ENCODE measurements at regions not wholly inside any gene's neighbourhood (a gene's known extent, or its start where the extent isn't known, plus 50 kb on each side); places are given as distances from the start of the nearest gene placed in this dataset.

DNA sequence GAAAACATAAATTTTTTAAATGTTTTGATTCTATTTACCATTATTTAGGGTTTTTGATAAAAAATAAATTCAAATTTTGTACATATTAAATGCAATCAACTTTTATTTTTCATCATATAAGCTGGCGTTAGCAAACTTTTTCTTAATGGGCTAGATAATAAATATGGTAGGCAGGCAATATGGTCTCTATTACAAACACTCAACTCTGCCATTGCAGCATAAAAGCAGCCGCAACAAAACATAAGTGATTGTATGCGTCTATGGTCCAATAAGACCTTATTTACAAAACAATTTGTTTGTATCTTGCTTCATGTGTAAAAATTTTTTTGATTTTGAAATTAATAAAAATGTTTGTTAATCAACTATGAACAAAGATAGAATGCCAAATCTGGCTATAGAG lies 116.8 kb upstream of the GLI2 start:
- DNase-seq = no peak

DNA sequence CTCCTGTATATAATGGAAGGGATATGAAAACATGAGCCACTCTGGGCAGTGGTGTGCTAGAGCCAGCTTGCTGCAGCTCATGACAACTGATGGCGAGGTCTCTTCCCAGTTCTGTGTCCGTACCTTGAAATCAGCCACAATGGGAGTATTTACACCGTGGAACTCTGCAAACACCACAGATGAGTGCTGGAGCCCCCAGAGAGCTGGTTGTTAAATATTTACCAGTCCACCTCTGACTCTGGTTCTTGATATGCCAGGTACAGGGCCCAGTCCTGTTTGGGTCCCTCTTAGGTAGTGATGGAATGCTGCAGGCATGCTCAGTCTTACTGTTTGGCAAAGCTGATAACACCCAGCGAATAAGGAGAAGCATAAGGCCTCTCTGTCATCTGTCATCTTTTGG lies 116.1 kb upstream of the GLI2 start:
- no peak for DNase-seq

DNA sequence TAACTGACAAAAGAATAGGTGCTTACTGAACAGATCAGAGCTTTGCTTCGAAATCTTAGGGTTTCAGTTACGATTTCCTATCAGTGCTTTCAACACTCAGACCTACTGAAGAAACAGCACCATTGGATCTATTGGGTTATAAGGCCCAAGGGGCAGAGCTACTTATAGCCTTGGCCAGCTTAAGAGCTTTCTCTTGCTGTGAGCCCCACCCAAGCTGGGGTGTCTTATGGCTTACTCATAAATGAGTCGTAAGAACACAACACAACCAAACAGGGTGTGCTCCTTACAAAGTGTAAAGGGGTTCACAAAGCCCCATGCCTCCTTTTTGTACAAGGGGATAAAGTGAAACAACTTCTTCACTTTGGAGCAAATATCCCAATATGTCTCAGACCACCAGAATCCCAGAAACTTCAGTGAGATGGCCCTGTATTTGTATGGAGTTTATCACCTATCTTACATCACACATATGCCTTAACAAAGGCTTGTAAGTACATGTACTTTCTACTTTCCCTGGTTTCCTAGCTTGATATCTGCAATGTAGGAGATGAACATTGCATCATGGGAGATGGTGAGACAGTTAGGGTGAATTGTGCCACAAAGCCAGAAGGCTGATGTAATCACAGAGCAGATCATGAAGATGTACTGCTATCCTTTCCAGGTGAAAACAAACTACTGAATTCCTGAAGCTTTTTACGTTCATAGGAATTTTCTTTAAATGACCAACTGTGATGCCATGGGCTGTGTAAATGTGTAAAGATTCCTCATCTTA lies 115.5 kb upstream of the GLI2 start:
- peak; percentile 59 for DNase-seq

DNA sequence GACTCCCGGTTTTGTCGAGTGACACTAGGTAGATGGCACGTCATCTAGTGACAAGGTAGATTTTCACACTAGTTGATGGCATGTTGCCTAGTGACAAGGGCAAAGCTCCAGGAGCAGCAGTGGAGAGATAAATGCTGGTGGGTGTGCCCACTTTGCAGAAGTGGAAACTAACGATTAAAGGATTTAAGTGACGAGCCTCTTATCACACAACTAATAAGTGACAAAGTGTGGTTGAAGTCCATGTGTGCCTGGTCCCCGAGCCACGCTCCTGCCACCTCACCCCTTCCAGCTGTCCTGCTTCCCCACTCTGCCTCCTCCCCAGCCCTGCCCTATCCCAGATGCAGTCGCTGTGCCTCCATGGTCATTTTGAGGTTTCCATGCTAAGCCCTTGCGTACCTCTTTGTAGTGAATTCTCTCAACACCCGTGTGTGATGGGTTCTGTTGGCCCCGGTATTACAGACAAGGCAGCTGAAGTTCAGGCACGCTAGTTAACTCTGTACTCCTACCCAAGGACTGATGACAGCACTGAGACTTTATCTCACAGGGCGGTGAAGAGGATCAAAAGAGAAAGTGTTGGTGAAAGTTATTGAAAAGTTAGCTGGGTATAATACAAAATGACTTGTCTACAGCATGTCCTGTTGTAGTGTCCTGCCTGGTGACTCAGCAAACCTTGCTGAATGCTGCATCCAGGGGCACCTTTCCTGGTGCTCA lies 113.4 kb upstream of the GLI2 start:
- DNase-seq = no peak

DNA sequence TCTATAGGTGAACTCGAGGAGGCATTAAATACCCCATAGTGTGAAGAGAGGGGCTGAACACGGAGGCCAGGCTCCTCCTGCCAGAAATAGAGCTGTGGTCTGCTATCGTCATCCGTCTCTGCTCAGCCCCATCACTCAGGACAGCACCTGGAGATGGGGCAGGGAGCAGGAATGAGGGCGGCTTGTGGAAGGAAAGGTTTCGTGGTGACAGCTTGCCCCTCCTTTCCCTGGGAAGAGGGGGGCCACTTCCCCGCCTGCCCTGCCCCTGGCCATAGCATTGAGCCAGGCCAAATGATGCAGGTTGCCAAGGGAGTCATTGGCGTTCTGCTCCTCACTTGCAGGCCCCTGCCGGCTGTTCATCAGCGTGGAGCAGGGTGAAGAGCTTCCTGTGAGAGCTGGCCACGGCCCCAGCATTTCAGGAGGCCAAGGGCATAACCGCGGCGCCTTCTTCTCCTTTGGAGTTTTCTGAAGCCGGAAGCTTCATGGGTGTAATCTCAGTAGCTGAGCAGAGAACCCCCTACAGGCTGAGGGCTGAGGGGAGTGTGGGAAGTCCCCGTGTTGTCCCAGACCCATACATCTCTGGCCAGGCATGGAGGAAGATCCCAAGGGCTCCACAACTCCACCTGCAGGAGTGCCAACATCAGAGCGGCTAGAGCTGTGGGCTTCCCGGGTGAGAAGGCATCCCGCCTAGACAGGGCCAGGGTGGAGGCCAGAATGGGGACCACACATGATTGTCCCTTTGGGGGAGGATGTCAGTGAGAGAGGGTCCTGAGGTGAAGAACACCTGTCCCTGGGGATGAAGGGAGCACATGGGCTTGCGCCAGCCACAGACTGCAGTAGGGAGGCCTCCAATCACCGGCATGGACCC lies 112.5 kb upstream of the GLI2 start:
- DNase-seq = no peak

DNA sequence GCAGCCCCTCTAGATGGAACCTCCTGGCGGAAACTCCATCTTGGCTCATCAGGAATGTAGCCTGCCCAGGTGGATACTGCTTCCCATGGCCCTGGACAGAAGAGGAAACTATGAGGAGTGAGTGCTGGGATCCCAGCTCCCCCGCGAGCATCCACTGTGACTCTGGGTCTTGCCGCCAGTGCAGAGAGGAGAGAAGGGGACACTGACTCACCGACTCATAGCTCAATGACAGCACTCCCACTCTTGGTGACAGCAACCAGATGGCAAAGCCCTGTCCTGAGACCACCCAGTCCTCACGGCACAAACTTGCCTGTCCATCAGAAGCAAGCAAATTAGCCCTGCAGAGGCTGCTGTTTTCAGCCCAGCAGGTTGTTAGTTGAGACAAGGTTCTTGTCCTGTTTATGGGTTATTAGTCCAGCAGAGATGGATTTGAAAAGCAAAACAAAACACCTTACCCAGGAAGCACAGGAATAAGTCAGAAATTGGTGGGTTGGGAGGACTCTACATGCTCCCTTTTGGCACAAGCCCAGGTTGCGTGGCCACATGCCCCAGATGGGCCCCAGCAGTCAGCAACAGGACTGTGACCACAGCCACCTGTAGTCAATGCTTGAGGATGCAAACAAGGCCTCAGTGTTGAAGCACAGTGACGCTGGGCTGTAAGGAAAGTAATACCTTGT lies 111.5 kb upstream of the GLI2 start:
- DNase-seq = no peak

DNA sequence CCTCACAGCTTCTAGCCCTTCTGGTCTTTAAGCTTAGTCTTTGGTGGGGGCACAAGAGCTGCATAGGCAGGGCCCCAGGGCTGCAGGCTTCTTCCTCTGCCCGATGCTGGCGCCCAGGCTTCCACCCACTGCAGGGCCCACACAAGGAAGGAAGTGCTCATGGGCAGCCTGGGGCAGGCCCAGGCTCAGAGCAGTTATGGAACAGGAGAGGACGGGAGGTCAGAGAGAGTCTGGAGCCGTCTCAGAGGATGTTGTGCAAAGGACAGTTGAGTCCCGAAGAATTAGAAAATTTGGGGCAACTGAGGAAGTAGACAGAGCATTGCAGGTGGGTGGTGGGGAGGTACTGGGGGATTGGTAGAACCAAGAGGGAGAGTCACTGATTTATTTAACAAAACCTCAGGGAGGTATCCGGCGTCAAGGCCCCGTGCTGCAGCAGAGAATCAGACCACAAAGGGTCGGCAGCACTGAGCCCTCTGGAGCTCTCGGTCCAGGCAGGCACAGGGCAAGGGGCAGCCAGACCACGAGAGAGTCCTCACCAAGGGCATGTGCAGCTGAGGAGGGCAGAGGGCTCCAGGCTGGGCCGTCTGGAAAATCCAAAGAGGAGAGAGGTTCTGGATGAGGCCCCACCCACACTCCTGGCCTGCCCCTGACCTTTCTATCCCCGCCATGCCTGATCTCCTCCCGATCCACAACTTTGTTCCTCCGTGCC lies 110.8 kb upstream of the GLI2 start:
- DNase-seq = no peak

DNA sequence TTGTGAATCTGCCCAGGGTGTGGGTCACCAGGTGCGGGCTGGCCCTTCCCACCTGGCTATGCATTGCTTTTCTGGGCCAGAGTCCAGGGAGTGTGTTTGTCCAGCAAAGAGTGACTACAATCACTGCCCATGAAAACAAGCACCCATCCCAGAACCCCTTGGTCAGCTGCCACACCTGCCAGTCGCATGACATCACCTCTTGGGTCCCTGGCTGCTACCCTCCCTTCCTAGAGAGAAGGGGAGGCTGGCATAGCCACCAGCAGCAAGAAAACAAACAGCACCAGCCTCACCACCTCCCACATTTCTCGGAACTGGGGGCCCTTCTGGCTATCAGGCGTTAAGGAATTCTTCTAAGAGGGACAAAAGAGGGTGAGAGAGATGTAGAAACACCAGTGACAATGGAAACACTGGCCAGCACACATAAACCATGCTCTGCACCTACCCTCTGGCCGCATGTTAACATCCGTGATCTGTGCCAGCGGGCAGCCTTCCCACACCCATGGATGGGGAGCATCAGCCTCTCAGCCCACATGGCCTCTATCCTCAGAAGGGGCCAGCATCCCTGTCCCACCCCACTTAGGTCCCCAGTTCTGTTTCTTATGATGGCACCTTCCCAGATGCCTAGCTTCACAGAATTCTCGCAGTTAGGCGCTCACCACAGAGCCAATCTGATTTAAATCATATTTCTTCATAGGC lies 109.7 kb upstream of the GLI2 start:
- DNase-seq = no peak

DNA sequence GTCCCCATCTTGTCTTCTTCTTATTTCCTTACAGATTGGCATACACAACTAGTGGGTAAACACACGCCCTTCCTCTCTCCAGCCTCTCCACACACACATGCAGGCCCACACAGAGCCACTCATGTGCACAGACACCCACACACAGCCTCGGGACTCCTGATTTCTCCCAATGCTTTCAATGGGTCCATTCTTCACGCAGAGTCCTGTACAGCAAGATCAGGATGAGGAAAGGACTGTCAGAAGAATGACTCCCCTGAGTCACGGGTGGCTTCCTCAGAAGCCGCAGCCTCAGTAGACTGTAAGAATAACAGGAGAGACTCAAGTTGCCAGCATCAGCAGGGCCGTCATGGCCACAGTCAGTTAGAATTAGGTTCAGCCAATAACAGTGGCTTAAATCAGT lies 109.1 kb upstream of the GLI2 start:
- DNase-seq = no peak

DNA sequence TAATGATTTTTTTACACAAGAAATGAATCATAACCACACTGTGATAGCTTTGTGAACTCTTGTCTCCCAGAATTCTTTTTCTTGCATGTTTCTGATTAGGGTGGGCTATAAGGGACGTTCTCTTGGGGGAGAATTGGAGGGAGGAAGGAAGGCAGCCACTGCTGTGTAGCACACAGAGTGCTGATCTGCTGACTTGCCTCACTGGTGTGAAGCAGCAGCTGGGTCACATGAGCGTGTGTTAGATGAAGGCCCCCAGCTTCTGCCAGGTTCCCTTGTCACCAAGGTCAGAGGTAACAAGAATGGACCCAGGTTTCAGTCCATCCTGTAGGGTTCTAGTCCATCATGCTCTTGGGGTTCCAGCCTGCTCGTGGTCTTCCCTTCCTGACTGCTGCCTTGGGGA lies 107.4 kb upstream of the GLI2 start:
- DNase-seq = no peak

DNA sequence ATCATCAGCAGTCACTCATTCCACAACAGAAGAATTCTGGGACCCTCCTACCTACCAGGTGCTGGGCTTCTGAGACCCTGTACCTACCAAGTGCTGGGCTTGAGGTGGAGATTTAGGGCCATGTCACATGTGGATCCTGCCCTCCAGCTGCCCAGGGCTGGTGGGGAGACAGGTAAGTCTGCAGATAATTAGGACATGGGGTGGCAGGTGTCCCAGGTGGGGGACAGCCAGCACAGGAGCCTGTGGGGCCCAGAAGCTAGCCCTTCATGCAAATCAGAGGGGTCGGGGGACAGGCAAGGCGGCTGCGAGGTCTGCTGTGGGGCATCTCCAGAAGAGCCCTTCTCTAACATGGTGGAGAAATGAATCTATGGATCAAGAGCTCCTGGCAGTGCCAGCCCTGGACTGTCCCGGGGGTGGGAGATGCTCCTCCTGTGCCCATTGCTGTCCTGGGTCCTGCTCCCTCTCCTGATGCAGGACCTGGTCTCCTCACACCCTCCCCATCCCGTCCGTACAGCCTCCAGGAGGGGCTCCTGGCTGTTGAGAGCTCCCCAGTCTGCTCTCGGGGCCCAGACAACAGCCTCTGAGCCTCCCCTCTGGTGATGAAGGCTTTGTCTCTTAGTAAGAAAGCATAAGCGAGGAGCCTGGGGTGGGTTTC lies 106.3 kb upstream of the GLI2 start:
- DNase-seq = no peak

DNA sequence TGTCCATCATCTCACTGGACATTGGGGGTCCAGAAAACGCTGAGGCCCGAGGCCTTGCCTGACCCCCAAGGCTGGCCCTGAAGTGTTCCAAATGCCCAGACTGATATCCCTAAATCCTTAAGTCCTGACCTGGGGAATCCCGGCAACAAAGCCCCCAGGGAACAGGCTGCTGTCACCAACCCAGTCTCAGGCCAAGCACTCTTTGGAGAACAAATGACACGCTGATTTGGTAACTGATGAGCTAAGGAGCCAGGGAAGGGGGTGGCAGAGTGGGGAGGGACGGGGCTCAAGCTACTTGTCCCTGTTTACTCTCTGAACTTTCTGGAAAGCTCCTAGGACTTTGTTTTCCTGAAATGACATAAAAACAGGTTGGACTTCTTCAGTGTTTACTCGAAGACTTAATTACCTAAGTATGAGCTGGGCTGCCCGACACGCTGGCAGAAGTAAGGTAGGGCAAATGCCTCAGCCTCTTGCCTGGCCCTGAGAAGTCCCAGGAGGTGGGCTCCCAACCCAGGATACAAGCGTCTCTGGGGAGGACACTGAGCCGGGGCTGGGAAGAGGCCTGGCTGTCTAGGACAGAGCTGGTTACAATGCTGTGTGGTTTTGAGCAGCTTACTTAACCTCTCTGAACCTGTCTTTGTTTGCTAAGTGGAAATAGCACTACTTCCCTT lies 105.5 kb upstream of the GLI2 start:
- DNase-seq = no peak

DNA sequence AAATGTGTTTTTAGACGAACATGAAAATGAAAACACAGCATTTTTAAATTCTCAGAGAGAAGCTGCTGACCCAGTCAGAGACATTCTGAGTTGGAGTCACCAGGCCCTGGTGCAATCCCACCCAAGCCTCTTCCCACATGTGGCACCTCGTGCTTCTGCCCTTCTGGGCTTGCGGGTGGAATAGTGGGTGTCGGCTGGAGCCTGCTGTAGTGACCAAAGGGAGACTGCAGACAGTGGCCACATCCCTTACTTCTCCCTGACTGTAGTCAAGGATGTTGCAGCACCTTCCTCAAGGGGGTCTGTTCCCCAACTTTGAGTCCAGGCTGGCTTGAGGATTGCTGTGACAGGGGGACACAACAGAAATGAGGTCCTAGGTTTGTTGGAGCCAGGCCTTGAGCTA lies 104.4 kb upstream of the GLI2 start:
- no peak for DNase-seq

DNA sequence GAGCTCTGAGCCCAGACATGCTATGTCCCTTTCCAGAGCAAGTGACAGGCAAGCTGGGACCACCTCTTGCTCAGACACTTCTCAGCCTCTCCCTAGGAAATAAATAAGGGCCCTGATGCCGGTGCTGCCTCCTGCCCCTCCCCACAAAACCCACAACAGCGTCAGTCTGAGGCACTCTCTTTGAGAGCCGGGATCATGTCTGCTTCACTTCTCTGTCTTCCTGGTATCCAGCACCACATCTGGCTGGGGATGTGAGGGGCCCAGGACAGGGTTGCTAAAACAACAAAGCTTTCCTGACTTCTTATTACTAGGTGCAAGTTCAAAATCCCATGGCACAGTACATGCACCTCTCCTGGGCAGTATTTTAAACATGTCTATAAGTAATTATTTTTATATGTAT lies 103.9 kb upstream of the GLI2 start:
- no peak for DNase-seq

DNA sequence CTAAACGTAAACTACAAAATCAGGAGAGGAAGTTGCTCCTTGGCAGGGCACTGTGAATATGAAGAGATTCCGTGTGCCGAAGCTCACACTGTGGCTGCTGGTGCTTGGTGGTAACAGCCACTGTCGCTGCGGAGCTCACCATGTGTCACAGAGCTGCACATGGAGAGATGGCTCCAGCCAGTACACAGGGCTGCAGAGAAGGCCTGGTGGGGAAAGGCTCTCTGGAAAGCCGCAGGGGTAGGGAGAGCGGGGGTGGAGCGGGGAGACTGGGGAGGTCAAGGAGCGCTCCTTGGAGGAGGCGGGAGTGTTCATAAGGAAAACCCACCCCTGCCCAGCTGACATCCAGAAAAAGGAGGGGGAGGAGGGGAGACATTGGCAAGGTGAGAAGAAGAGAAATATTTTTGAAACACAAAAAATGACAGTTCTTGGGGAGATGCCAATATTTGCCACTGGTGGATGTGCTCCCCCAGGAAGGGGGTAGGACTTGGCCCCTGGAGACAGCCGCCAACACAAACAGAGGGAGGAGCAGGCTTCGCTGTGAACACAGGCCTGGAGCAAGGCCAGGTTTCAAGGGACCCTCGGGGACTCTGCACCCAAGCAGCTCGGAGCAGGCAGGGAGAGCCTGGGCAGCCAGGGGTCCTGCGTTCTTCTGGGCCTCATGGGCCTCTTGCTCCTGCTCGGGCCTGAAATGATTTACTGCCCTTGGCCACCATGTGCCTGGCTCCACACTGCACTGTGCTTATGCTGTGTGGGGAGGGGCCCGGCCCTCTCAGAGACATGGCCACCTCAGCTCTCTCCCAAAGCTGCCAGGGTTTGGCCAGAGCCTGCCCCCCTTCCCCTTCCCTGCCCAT lies 102.6 kb upstream of the GLI2 start:
- DNase-seq = no peak

DNA sequence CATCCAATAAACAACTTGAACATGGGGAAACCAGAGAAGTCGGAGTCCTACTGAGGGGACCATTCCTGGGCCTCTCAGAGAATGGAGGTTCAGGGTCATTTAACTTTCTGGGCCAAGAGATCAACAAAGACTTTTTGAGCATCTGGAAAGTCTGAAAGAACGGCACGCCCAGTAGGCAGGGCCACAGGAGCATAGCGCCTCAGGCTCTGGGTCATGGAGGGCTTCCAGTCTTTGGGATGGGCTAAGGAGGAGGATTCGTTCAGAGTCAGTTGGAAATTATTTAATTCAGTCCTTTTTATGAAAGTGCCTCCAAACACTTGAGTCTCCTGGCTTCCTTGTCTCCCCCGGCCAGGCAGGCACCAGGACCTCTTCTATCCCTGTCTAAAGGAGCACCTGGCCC lies 101.1 kb upstream of the GLI2 start:
- DNase-seq = no peak

DNA sequence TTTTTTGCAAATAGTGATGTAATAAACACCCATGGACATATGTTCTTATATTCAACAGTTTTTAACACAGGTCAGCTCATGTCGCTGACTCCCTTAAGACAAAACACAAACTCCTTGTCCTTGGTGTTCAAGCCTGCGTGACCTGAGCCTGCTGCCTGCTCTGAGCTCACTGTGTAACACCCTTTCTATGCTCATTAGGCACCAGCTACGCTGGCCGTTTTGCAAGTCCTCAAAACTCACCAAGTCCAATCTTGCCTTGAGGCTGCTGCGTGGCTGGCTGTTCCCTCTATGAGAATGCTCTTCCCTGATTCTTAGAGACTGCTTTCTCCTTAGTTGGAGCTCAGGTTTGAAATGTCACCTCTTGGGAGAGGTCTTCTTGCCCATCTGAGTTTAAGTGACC lies 100.5 kb upstream of the GLI2 start:
- DNase-seq = no peak

DNA sequence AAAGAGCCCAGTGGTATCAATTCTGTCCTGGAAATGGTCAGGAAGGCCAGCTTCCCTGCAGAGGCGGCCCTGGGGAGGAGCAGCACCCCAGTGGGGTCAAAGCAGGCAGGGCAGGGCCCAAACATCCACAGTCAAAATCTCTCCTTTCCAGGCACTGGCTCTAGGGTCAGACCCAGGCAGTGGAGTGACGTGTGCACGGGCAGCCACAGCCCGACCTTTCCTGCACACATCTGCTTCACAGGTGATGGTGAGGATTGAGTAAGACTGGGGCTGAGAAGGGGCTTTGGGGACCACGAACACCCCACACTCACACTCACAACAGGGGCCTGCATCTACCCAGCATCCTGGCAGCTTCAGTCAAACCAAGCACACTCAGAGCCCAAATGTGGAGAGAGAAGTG lies 97.8 kb upstream of the GLI2 start:
- no peak for DNase-seq

DNA sequence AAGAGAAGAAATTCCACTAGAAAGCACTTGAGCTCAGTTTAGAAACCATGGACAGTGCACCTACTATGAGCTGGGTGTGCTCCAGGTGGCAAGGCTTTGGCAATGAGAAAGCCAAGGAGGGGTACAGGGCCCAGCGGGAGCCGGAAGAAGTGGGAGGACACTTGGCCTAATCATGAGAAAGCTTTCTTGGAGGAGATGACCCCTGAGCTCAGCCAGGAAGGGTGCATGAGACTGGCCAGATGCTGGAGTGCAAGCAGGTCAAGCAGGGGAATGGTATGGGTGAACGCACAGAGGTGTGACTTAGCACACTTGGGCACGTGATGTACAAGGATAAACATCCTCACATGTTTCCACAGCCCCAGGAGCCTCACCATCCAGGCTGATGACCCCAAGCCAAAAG lies 97.2 kb upstream of the GLI2 start:
- DNase-seq = no peak

DNA sequence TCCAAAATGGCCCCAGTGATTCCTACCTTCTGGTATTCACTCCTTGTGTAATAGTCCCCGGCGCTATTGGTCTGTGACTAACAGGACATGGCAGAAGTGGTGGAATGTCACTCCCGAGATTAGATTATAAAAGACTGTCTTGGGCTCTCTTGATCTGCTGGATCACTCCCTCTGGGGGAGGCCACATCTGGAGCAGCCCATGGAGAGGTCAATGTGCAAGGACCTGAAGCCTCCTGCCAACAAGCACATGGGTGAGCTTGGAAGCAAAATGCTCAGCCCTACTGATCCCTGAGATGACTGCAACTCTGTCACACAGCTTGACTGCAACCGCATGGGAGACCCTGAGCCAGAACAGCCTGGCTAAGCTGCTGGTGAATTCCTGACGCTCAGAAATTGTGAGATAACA lies 94.3 kb upstream of the GLI2 start:
- peak; percentile 65 for DNase-seq

All from EL (cell line).